ENCODE measurements at regions not wholly inside any gene's neighbourhood (a gene's known extent, or its start where the extent isn't known, plus 50 kb on each side); places are given as distances from the start of the nearest gene placed in this dataset.

- Histone ChIP-seq H3K4me1 (peaks cover 0 to 3% (median 0%) of the 10 kb centered on the region in 4 donors), H3K9me3 (no peaks in the 10 kb centered on the region), H3K27me3 (no peaks in the 10 kb centered on the region), H3K27ac (no peak overlapping the region), H3K36me3 (no peaks in the 10 kb centered on the region), H3K4me3 (no peak overlapping the region)
- no peak for DNase-seq
- TF ChIP-seq POLR2AphosphoS5 (IDR thresholded peaks at IDR 0.05) (no peak), EP300 (IDR thresholded peaks at IDR 0.05) (no peak), POLR2A (IDR thresholded peaks at IDR 0.05) (no peak), CTCF (IDR thresholded peaks at IDR 0.05) (no peak)
- intact Hi-C loops (cut with DNase I), result no loop called here
- WGBS, 2 donors, result 95 to 97% methylated on average over 1 of the region's 1 CpG
These were observed 788.2 kb upstream of the ARPP21 start for GRCh38 chr3:34851137-34851536.

GRCh38 chr3:34852844-34853439 lies 786.4 kb upstream of the ARPP21 start:
- no peak for DNase-seq
- Histone ChIP-seq H3K27me3 (no peaks in the 10 kb centered on the region), H3K9me3 (no peaks in the 10 kb centered on the region), H3K4me1 (peaks cover 0 to 9% (median 0%) of the 10 kb centered on the region in 4 donors), H3K4me3 (no peak overlapping the region), H3K27ac (no peak overlapping the region), H3K36me3 (no peaks in the 10 kb centered on the region)
- intact Hi-C loops (cut with DNase I), result no loop called here
- no peak for TF ChIP-seq CTCF (IDR thresholded peaks at IDR 0.05)
- no peak for TF ChIP-seq POLR2AphosphoS5 (IDR thresholded peaks at IDR 0.05)
- no peak for TF ChIP-seq EP300 (IDR thresholded peaks at IDR 0.05)
- TF ChIP-seq POLR2A (IDR thresholded peaks at IDR 0.05), result no peak
- WGBS, 2 donors, result 93 to 95% methylated on average over 1 of the region's 1 CpG

GRCh38 chr3:34856081-34856947 lies 783.0 kb upstream of the ARPP21 start:
- H3K27me3 ChIP-seq, result no peaks in the 10 kb centered on the region
- no peaks in the 10 kb centered on the region for H3K36me3 ChIP-seq
- no peak for TF ChIP-seq POLR2AphosphoS5 (IDR thresholded peaks at IDR 0.05)
- H3K4me1 ChIP-seq, result peaks cover 0 to 9% (median 0%) of the 10 kb centered on the region in 4 donors
- no peak overlapping the region for H3K27ac ChIP-seq
- no peak for DNase-seq
- WGBS, 2 donors, result 16 to 37% methylated on average over 7 of the region's 7 CpGs
- H3K4me3 ChIP-seq, result no peak overlapping the region
- no peaks in the 10 kb centered on the region for H3K9me3 ChIP-seq
- intact Hi-C loops (cut with DNase I), result no loop called here

- no peak for DNase-seq
- H3K27ac ChIP-seq, result no peak overlapping the region
- intact Hi-C loops (cut with DNase I), result no loop called here
- H3K27me3 ChIP-seq, result no peaks in the 10 kb centered on the region
- peaks cover 0 to 9% (median 0%) of the 10 kb centered on the region in 4 donors for H3K4me1 ChIP-seq
- H3K4me3 ChIP-seq, result no peak overlapping the region
- TF ChIP-seq EP300 (IDR thresholded peaks at IDR 0.05), result no peak
- no peak for TF ChIP-seq CTCF (IDR thresholded peaks at IDR 0.05)
- TF ChIP-seq POLR2AphosphoS5 (IDR thresholded peaks at IDR 0.05), result no peak
- TF ChIP-seq POLR2A (IDR thresholded peaks at IDR 0.05), result no peak
- WGBS, 2 donors, result 32 to 65% methylated on average over 3 of the region's 3 CpGs
- no peaks in the 10 kb centered on the region for H3K9me3 ChIP-seq
- no peaks in the 10 kb centered on the region for H3K36me3 ChIP-seq
These were observed 781.2 kb upstream of the ARPP21 start for GRCh38 chr3:34858067-34858660.

- TF ChIP-seq POLR2A (IDR thresholded peaks at IDR 0.05) (no peak), CTCF (IDR thresholded peaks at IDR 0.05) (no peak), POLR2AphosphoS5 (IDR thresholded peaks at IDR 0.05) (no peak), EP300 (IDR thresholded peaks at IDR 0.05) (no peak)
- H3K4me1 ChIP-seq, result peaks cover 0 to 9% (median 0%) of the 10 kb centered on the region in 4 donors
- WGBS, 2 donors, result 75 to 85% methylated on average over 1 of the region's 1 CpG
- H3K36me3 ChIP-seq, result no peaks in the 10 kb centered on the region
- intact Hi-C loops (cut with DNase I), result no loop called here
- no peaks in the 10 kb centered on the region for H3K9me3 ChIP-seq
- no peak for DNase-seq
- no peak overlapping the region for H3K4me3 ChIP-seq
- H3K27ac ChIP-seq, result no peak overlapping the region
- no peaks in the 10 kb centered on the region for H3K27me3 ChIP-seq
These were observed 779.6 kb upstream of the ARPP21 start for GRCh38 chr3:34859746-34860145.

Data from sigmoid colon (tissue), 6 donors.